22Rv1 (cell line): ENCODE measurements at regions not wholly inside any gene's neighbourhood (a gene's known extent, or its start where the extent isn't known, plus 50 kb on each side); places are given as distances from the start of the nearest gene placed in this dataset.

ENCODE experiments used
- CTCF ChIP-seq: fragments of 450-650 bp; IDR thresholded peaks from 2 replicates; pipeline ENCODE4 v1.5.1; 2017; ENCODE audit warnings: mild to moderate bottlenecking
- ZFX ChIP-seq: fragments of 450-650 bp; IDR thresholded peaks from 2 replicates; pipeline ENCODE4 v1.6.1; 2017; ENCODE audit warnings: antibody characterized with exemption, borderline replicate concordance

GRCh38 chr11:28703371-28703770, 595.2 kb downstream of the METTL15 start:
- no peak for TF ChIP-seq CTCF
- no peak for TF ChIP-seq ZFX
